NCI-H1105 treated with DMSO at 0.1 percent for 48 hours (cell line): ENCODE measurements at regions not wholly inside any gene's neighbourhood (a gene's known extent, or its start where the extent isn't known, plus 50 kb on each side); places are given as distances from the start of the nearest gene placed in this dataset.
"Not testable (repeated sequence)": the region's sequence is repeated elsewhere in the genome, so short reads cannot be mapped to it uniquely, and the experiment has no call there.

Experiments used
- DNase-seq: peaks from one replicate; lab custom pipeline; 2025; lab: John Stamatoyannopoulos, UW

- no peak for DNase-seq
These were observed 394.5 kb downstream of the SPATA31D1 start for GRCh38 chr9:82382887-82383616.

- no peak for DNase-seq
These were observed 397.1 kb downstream of the SPATA31D1 start for GRCh38 chr9:82385633-82386032.

- no peak for DNase-seq
These were observed 409.0 kb downstream of the SPATA31D1 start for GRCh38 chr9:82397534-82397933.

- no peak for DNase-seq
These were observed 415.8 kb downstream of the SPATA31D1 start for GRCh38 chr9:82404196-82404870.

GRCh38 chr9:82404881-82405280, 416.3 kb downstream of the SPATA31D1 start:
- no peak for DNase-seq

- peak; percentile 50 for DNase-seq
These were observed 418.0 kb downstream of the SPATA31D1 start for GRCh38 chr9:82406456-82407085.

- DNase-seq = no peak
These were observed 421.7 kb downstream of the SPATA31D1 start for GRCh38 chr9:82410306-82410705.

- no peak for DNase-seq
These were observed 422.3 kb downstream of the SPATA31D1 start for GRCh38 chr9:82410866-82411265.

GRCh38 chr9:82412586-82413305, 424.2 kb downstream of the SPATA31D1 start:
- DNase-seq = no peak

GRCh38 chr9:82417501-82417900, 428.9 kb downstream of the SPATA31D1 start:
- no peak for DNase-seq

GRCh38 chr9:82418334-82418733, 429.8 kb downstream of the SPATA31D1 start:
- DNase-seq = no peak

- DNase-seq = no peak
These were observed 431.3 kb downstream of the SPATA31D1 start for GRCh38 chr9:82419696-82420486.

- no peak for DNase-seq
These were observed 432.9 kb downstream of the SPATA31D1 start for GRCh38 chr9:82421498-82421897.

GRCh38 chr9:82423700-82424099, 435.1 kb downstream of the SPATA31D1 start:
- DNase-seq = no peak

GRCh38 chr9:82424599-82425120, 436.1 kb downstream of the SPATA31D1 start:
- DNase-seq = no peak

- DNase-seq = no peak
These were observed 442.5 kb downstream of the SPATA31D1 start for GRCh38 chr9:82431121-82431520.

GRCh38 chr9:82433290-82433931, 444.8 kb downstream of the SPATA31D1 start:
- DNase-seq = not testable (repeated sequence)

- DNase-seq = no peak
These were observed 447.9 kb downstream of the SPATA31D1 start for GRCh38 chr9:82436475-82436874.

- not testable (repeated sequence) for DNase-seq
These were observed 448.6 kb downstream of the SPATA31D1 start for GRCh38 chr9:82437183-82437582.

GRCh38 chr9:82438581-82438980, 450.0 kb downstream of the SPATA31D1 start:
- DNase-seq = no peak

- DNase-seq = no peak
These were observed 454.7 kb downstream of the SPATA31D1 start for GRCh38 chr9:82443312-82443711.
